ENCODE measurements at regions not wholly inside any gene's neighbourhood (a gene's known extent, or its start where the extent isn't known, plus 50 kb on each side); places are given as distances from the start of the nearest gene placed in this dataset.

GRCh38 chr13:32903720-32904119, 112.5 kb upstream of the KL start:
- Histone ChIP-seq H3K4me3 (ENCODE audit: low read depth in 1 of 2, low read length in 2 of 2) (no peak overlapping the region), H3K27ac (ENCODE audit: low read depth in 2 of 2, low read length in 1 of 2) (no peak overlapping the region), H3K9me3 (ENCODE audit: control insufficient read depth in 2 of 2, insufficient read depth in 1 of 2, low read depth in 1 of 2, low read length in 1 of 2) (no peaks in the 10 kb centered on the region), H3K36me3 (ENCODE audit: control insufficient read depth in 2 of 2, insufficient read depth in 2 of 2, low read length in 1 of 2) (no peaks in the 10 kb centered on the region), H3K27me3 (ENCODE audit: control insufficient read depth in 1 of 2, insufficient read depth in 2 of 2, low read length in 2 of 2) (no peaks in the 10 kb centered on the region), H3K4me1 (ENCODE audit: control insufficient read depth in 2 of 2, insufficient read depth in 2 of 2, low read length in 1 of 2) (no peaks in the 10 kb centered on the region)
- WGBS, 2 donors: 97 to 98% methylated on average over 5 of the region's 5 CpGs

GRCh38 chr13:32904266-32904665, 112.0 kb upstream of the KL start:
- Histone ChIP-seq H3K4me1 (ENCODE audit: control insufficient read depth in 2 of 2, insufficient read depth in 2 of 2, low read length in 1 of 2) (no peaks in the 10 kb centered on the region), H3K9me3 (ENCODE audit: control insufficient read depth in 2 of 2, insufficient read depth in 1 of 2, low read depth in 1 of 2, low read length in 1 of 2) (no peaks in the 10 kb centered on the region), H3K27me3 (ENCODE audit: control insufficient read depth in 1 of 2, insufficient read depth in 2 of 2, low read length in 2 of 2) (no peaks in the 10 kb centered on the region), H3K36me3 (ENCODE audit: control insufficient read depth in 2 of 2, insufficient read depth in 2 of 2, low read length in 1 of 2) (no peaks in the 10 kb centered on the region), H3K4me3 (ENCODE audit: low read depth in 1 of 2, low read length in 2 of 2) (no peak overlapping the region), H3K27ac (ENCODE audit: low read depth in 2 of 2, low read length in 1 of 2) (no peak overlapping the region)
- WGBS, 2 donors: 89 to 95% methylated on average over 2 of the region's 2 CpGs

DNA sequence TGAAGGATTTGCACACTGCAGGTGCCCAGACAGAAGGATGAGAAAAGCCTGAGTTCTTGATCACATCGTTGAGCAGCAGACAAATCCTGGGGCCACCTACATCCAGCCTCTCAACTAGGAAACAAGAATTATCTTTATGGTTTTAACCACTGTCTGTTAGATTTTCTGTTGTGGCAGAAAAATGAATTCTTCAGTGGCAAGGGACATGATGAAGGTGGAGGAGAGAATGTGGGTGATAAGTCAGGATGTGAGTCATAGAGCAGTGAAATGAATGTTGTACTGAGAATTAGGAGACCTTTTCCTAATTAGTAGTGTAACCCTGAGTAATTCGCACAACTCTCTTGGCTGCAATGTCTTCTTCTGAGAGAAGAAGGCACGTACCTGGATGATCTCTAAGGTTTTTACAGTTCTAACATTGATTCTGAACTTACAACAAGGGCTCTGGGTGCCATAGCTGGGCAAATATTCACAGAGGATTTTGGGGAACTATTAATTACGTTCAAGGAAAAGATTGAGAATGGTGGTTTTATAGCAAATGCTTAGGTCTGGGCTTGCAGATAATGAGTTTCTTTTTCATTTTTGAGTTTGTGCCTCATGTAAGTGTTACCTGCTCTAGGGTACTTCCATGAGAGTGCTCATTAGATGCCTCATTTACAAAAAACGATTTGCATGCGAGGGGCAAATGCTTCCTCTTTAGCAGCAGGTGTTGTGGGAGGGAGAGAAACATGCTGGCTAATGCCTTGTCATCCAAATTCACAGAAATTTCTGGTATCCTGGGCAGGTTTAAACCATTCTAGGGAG, 111.0 kb upstream of the KL start:
- Histone ChIP-seq H3K27me3 (ENCODE audit: control insufficient read depth in 1 of 2, insufficient read depth in 2 of 2, low read length in 2 of 2) (no peaks in the 10 kb centered on the region), H3K36me3 (ENCODE audit: control insufficient read depth in 2 of 2, insufficient read depth in 2 of 2, low read length in 1 of 2) (no peaks in the 10 kb centered on the region), H3K9me3 (ENCODE audit: control insufficient read depth in 2 of 2, insufficient read depth in 1 of 2, low read depth in 1 of 2, low read length in 1 of 2) (no peaks in the 10 kb centered on the region), H3K4me3 (ENCODE audit: low read depth in 1 of 2, low read length in 2 of 2) (no peak overlapping the region), H3K27ac (ENCODE audit: low read depth in 2 of 2, low read length in 1 of 2) (no peak overlapping the region), H3K4me1 (ENCODE audit: control insufficient read depth in 2 of 2, insufficient read depth in 2 of 2, low read length in 1 of 2) (no peaks in the 10 kb centered on the region)
- WGBS, 2 donors: 49 to 55% methylated on average over 6 of the region's 6 CpGs

DNA sequence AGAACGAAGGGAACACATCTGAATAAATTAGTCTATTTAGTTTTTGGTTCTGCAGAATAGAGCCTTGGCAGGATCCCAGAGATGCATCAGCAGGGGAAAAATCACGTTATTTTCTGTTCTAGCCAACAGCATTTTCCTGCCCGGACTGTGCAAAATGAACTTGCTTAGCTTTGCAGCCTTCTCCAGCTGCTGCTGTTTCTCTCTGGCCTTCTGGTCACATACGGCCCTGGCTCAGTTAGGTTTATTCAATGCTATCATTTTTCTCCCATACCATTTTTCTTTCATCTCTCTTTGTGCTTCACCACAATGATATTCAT, 110.4 kb upstream of the KL start:
- Histone ChIP-seq H3K27ac (ENCODE audit: low read depth in 2 of 2, low read length in 1 of 2) (no peak overlapping the region), H3K36me3 (ENCODE audit: control insufficient read depth in 2 of 2, insufficient read depth in 2 of 2, low read length in 1 of 2) (no peaks in the 10 kb centered on the region), H3K4me3 (ENCODE audit: low read depth in 1 of 2, low read length in 2 of 2) (no peak overlapping the region), H3K4me1 (ENCODE audit: control insufficient read depth in 2 of 2, insufficient read depth in 2 of 2, low read length in 1 of 2) (no peaks in the 10 kb centered on the region), H3K9me3 (ENCODE audit: control insufficient read depth in 2 of 2, insufficient read depth in 1 of 2, low read depth in 1 of 2, low read length in 1 of 2) (no peaks in the 10 kb centered on the region), H3K27me3 (ENCODE audit: control insufficient read depth in 1 of 2, insufficient read depth in 2 of 2, low read length in 2 of 2) (no peaks in the 10 kb centered on the region)
- WGBS, 2 donors: 12 to 30% methylated on average over 4 of the region's 4 CpGs

- H3K36me3 ChIP-seq (ENCODE audit: control insufficient read depth in 2 of 2, insufficient read depth in 2 of 2, low read length in 1 of 2): no peaks in the 10 kb centered on the region
- no peaks in the 10 kb centered on the region for H3K4me1 ChIP-seq (ENCODE audit: control insufficient read depth in 2 of 2, insufficient read depth in 2 of 2, low read length in 1 of 2)
- H3K4me3 ChIP-seq (ENCODE audit: low read depth in 1 of 2, low read length in 2 of 2): no peak overlapping the region
- no peak overlapping the region for H3K27ac ChIP-seq (ENCODE audit: low read depth in 2 of 2, low read length in 1 of 2)
- WGBS, 2 donors: 76 to 85% methylated on average over 1 of the region's 1 CpG
- H3K27me3 ChIP-seq (ENCODE audit: control insufficient read depth in 1 of 2, insufficient read depth in 2 of 2, low read length in 2 of 2): no peaks in the 10 kb centered on the region
- H3K9me3 ChIP-seq (ENCODE audit: control insufficient read depth in 2 of 2, insufficient read depth in 1 of 2, low read depth in 1 of 2, low read length in 1 of 2): no peaks in the 10 kb centered on the region
These were observed 109.0 kb upstream of the KL start for GRCh38 chr13:32907211-32907610.

DNA sequence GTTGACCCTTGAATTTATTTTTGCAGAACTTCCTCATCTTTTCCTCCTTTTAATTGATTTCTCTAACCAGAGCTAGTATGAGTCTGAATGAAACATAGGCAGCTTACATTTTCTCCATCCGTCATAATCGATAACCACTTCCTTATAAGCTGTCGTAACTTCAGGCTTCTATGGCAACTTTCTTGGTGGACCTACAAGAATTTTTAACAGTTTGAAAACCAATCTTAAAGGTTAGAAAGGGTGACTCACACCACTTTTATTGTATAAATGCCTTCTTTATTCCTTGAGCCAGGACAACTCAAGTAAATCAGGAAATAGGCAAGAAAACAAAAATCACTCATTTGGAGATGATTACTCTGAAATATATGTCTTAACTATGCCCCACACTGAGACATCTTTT, 105.7 kb upstream of the KL start:
- WGBS, 2 donors: 76 to 81% methylated on average over 3 of the region's 3 CpGs
- Histone ChIP-seq H3K27me3 (ENCODE audit: control insufficient read depth in 1 of 2, insufficient read depth in 2 of 2, low read length in 2 of 2) (no peaks in the 10 kb centered on the region), H3K36me3 (ENCODE audit: control insufficient read depth in 2 of 2, insufficient read depth in 2 of 2, low read length in 1 of 2) (no peaks in the 10 kb centered on the region), H3K4me1 (ENCODE audit: control insufficient read depth in 2 of 2, insufficient read depth in 2 of 2, low read length in 1 of 2) (no peaks in the 10 kb centered on the region), H3K27ac (ENCODE audit: low read depth in 2 of 2, low read length in 1 of 2) (no peak overlapping the region), H3K9me3 (ENCODE audit: control insufficient read depth in 2 of 2, insufficient read depth in 1 of 2, low read depth in 1 of 2, low read length in 1 of 2) (no peaks in the 10 kb centered on the region), H3K4me3 (ENCODE audit: low read depth in 1 of 2, low read length in 2 of 2) (no peak overlapping the region)

GRCh38 chr13:32911506-32911905, 104.7 kb upstream of the KL start:
- H3K27ac ChIP-seq (ENCODE audit: low read depth in 2 of 2, low read length in 1 of 2): no peak overlapping the region
- H3K4me3 ChIP-seq (ENCODE audit: low read depth in 1 of 2, low read length in 2 of 2): no peak overlapping the region
- H3K9me3 ChIP-seq (ENCODE audit: control insufficient read depth in 2 of 2, insufficient read depth in 1 of 2, low read depth in 1 of 2, low read length in 1 of 2): no peaks in the 10 kb centered on the region
- no peaks in the 10 kb centered on the region for H3K27me3 ChIP-seq (ENCODE audit: control insufficient read depth in 1 of 2, insufficient read depth in 2 of 2, low read length in 2 of 2)
- 96% methylated on average over 2 of the region's 2 CpGs for whole genome bisulfite sequencing, 2 donors
- H3K4me1 ChIP-seq (ENCODE audit: control insufficient read depth in 2 of 2, insufficient read depth in 2 of 2, low read length in 1 of 2): no peaks in the 10 kb centered on the region
- no peaks in the 10 kb centered on the region for H3K36me3 ChIP-seq (ENCODE audit: control insufficient read depth in 2 of 2, insufficient read depth in 2 of 2, low read length in 1 of 2)

DNA sequence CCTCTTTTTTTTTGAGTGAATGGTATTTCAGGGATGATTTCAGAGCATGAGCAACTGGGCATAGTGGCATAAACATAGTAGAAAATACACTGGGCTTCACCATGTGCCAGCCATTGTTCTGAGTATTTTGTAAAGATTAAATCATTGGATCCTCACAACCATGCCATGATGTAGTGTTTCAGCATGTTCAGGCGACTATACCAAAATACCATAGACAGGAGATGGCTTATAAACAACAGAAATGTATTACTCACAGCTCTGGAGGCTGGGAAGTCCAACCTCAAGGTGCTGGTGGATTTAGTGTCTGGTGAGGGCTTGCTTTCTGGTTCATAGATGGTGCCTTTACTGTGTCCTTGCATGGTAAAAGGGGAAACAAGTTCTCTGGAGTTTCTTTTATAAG, 101.5 kb upstream of the KL start:
- no peaks in the 10 kb centered on the region for H3K36me3 ChIP-seq (ENCODE audit: control insufficient read depth in 2 of 2, insufficient read depth in 2 of 2, low read length in 1 of 2)
- 51 to 53% methylated on average over 1 of the region's 1 CpG for WGBS, 2 donors
- no peaks in the 10 kb centered on the region for H3K27me3 ChIP-seq (ENCODE audit: control insufficient read depth in 1 of 2, insufficient read depth in 2 of 2, low read length in 2 of 2)
- no peaks in the 10 kb centered on the region for H3K4me1 ChIP-seq (ENCODE audit: control insufficient read depth in 2 of 2, insufficient read depth in 2 of 2, low read length in 1 of 2)
- H3K4me3 ChIP-seq (ENCODE audit: low read depth in 1 of 2, low read length in 2 of 2): no peak overlapping the region
- no peaks in the 10 kb centered on the region for H3K9me3 ChIP-seq (ENCODE audit: control insufficient read depth in 2 of 2, insufficient read depth in 1 of 2, low read depth in 1 of 2, low read length in 1 of 2)
- H3K27ac ChIP-seq (ENCODE audit: low read depth in 2 of 2, low read length in 1 of 2): no peak overlapping the region

GRCh38 chr13:32917504-32917903, 98.7 kb upstream of the KL start:
- no peak overlapping the region for H3K27ac ChIP-seq (ENCODE audit: low read depth in 2 of 2, low read length in 1 of 2)
- no peaks in the 10 kb centered on the region for H3K36me3 ChIP-seq (ENCODE audit: control insufficient read depth in 2 of 2, insufficient read depth in 2 of 2, low read length in 1 of 2)
- no peaks in the 10 kb centered on the region for H3K9me3 ChIP-seq (ENCODE audit: control insufficient read depth in 2 of 2, insufficient read depth in 1 of 2, low read depth in 1 of 2, low read length in 1 of 2)
- H3K4me3 ChIP-seq (ENCODE audit: low read depth in 1 of 2, low read length in 2 of 2): no peak overlapping the region
- no peaks in the 10 kb centered on the region for H3K4me1 ChIP-seq (ENCODE audit: control insufficient read depth in 2 of 2, insufficient read depth in 2 of 2, low read length in 1 of 2)
- no peaks in the 10 kb centered on the region for H3K27me3 ChIP-seq (ENCODE audit: control insufficient read depth in 1 of 2, insufficient read depth in 2 of 2, low read length in 2 of 2)
- 60 to 62% methylated on average over 2 of the region's 2 CpGs for WGBS, 2 donors

GRCh38 chr13:32923725-32924124, 92.5 kb upstream of the KL start:
- WGBS, 2 donors: 95 to 96% methylated on average over 1 of the region's 1 CpG
- Histone ChIP-seq H3K27me3 (ENCODE audit: control insufficient read depth in 1 of 2, insufficient read depth in 2 of 2, low read length in 2 of 2) (no peaks in the 10 kb centered on the region), H3K36me3 (ENCODE audit: control insufficient read depth in 2 of 2, insufficient read depth in 2 of 2, low read length in 1 of 2) (no peaks in the 10 kb centered on the region), H3K4me3 (ENCODE audit: low read depth in 1 of 2, low read length in 2 of 2) (no peak overlapping the region), H3K4me1 (ENCODE audit: control insufficient read depth in 2 of 2, insufficient read depth in 2 of 2, low read length in 1 of 2) (no peaks in the 10 kb centered on the region), H3K27ac (ENCODE audit: low read depth in 2 of 2, low read length in 1 of 2) (no peak overlapping the region), H3K9me3 (ENCODE audit: control insufficient read depth in 2 of 2, insufficient read depth in 1 of 2, low read depth in 1 of 2, low read length in 1 of 2) (no peaks in the 10 kb centered on the region)

Data from esophagus (tissue), 2 donors.